ENCODE measurements at regions not wholly inside any gene's neighbourhood (a gene's known extent, or its start where the extent isn't known, plus 50 kb on each side); places are given as distances from the start of the nearest gene placed in this dataset.

GRCh38 chrX:106404512-106404911, 207.3 kb upstream of the RADX start:
- no peak overlapping the region for H3K4me3 ChIP-seq (ENCODE audit: low read depth, low read length)
- DNase-seq (ENCODE audit: low read depth), result no peak
- no peak for TF ChIP-seq CTCF (IDR thresholded peaks at IDR 0.05; ENCODE audit: low read depth, low read length, missing control alignments)

- no peak for DNase-seq (ENCODE audit: low read depth)
- H3K4me3 ChIP-seq (ENCODE audit: low read depth, low read length), result no peak overlapping the region
- peak; percentile 57 for TF ChIP-seq CTCF (IDR thresholded peaks at IDR 0.05; ENCODE audit: low read depth, low read length, missing control alignments)
Measured at GRCh38 chrX:106415276-106415895, 196.4 kb upstream of the RADX start.

- TF ChIP-seq CTCF (IDR thresholded peaks at IDR 0.05; ENCODE audit: low read depth, low read length, missing control alignments), result no peak
- DNase-seq (ENCODE audit: low read depth), result no peak
- no peak overlapping the region for H3K4me3 ChIP-seq (ENCODE audit: low read depth, low read length)
Measured at GRCh38 chrX:106436691-106437090, 175.1 kb upstream of the RADX start.

GRCh38 chrX:106437407-106437806, 174.4 kb upstream of the RADX start:
- no peak for TF ChIP-seq CTCF (IDR thresholded peaks at IDR 0.05; ENCODE audit: low read depth, low read length, missing control alignments)
- no peak overlapping the region for H3K4me3 ChIP-seq (ENCODE audit: low read depth, low read length)
- DNase-seq (ENCODE audit: low read depth), result no peak

DNA sequence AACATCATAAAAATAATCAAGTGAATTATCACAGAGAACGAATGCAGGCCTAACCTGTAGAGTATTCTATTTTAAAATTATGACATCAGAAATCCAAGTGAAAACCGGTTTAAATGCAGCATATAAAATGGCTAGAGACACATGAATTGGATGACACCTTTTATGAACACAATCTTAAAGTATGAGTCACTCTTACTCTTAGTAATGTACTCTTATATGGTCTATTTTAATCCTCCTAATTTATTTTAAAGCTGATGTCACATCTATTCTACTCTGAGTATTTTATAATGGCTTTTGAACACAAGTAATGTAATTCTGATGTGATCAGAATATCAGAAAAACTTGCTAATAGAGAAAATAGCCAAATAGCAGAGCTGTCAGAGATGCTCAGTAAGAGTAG, 161.4 kb upstream of the RADX start:
- no peak for TF ChIP-seq CTCF (IDR thresholded peaks at IDR 0.05; ENCODE audit: low read depth, low read length, missing control alignments)
- no peak for DNase-seq (ENCODE audit: low read depth)

GRCh38 chrX:106451933-106452332, 159.8 kb upstream of the RADX start:
- no peak for DNase-seq (ENCODE audit: low read depth)
- TF ChIP-seq CTCF (IDR thresholded peaks at IDR 0.05; ENCODE audit: low read depth, low read length, missing control alignments), result no peak
- no peak overlapping the region for H3K4me3 ChIP-seq (ENCODE audit: low read depth, low read length)

More for the DNA sequence above, 161.4 kb upstream of the RADX start:
- no peak overlapping the region for H3K4me3 ChIP-seq (ENCODE audit: low read depth, low read length)

GRCh38 chrX:106454991-106455390, 156.8 kb upstream of the RADX start:
- DNase-seq (ENCODE audit: low read depth), result no peak
- no peak for TF ChIP-seq CTCF (IDR thresholded peaks at IDR 0.05; ENCODE audit: low read depth, low read length, missing control alignments)
- H3K4me3 ChIP-seq (ENCODE audit: low read depth, low read length), result no peak overlapping the region

Data from GM12864 (cell line).